ENCODE measurements at regions not wholly inside any gene's neighbourhood (a gene's known extent, or its start where the extent isn't known, plus 50 kb on each side); places are given as distances from the start of the nearest gene placed in this dataset.

DNA sequence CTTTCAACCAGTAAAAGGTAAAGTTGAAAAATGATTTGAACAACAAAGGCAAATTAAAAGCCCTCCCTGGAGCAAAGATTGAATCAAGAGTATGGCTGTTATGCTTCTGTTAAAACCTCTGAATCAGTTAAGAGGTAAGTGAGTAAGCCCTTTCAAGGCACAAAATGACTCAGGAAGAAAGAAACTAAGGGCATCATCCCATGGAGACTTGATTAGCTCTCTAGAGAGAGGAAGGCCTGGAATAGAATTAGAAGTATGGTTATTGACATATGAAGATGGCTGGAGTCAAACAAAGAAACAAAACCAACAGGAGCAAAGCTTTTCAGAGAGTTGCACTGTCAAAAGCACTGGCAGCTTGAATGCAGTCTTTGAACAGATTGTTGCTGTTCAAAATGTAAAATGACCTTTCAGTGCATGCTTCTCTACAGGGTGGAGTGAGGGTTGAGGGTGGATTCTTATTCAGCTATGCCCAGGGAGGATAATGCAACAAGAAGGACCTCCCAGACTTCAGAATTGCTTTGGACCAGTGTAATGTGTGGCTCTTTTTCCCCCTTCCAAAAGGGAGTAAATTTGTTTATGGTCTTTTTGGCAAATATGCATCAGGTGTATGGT, 365.5 kb downstream of the GBA3 start:
- Histone ChIP-seq H3K4me3 (no peak overlapping the region), H3K9me3 (no peaks in the 10 kb centered on the region), H3K27ac (no peak overlapping the region), H3K4me1 (no peaks in the 10 kb centered on the region), H3K27me3 (no peaks in the 10 kb centered on the region), H3K36me3 (no peaks in the 10 kb centered on the region)
- DNase-seq: no peak
- intact Hi-C loops (cut with DNase I): no loop called here
- TF ChIP-seq CTCF (IDR thresholded peaks at IDR 0.05): no peak
- no peak for ATAC-seq

- H3K4me1 ChIP-seq: no peaks in the 10 kb centered on the region
- no peak overlapping the region for H3K27ac ChIP-seq
- ATAC-seq (no peak), DNase-seq (no peak)
- no peaks in the 10 kb centered on the region for H3K36me3 ChIP-seq
- intact Hi-C loops (cut with DNase I): no loop called here
- no peak overlapping the region for H3K4me3 ChIP-seq
- no peaks in the 10 kb centered on the region for H3K9me3 ChIP-seq
- no peaks in the 10 kb centered on the region for H3K27me3 ChIP-seq
- no peak for TF ChIP-seq CTCF (IDR thresholded peaks at IDR 0.05)
Measured at GRCh38 chr4:23041501-23041900, 348.8 kb downstream of the GBA3 start.

GRCh38 chr4:23040539-23040938, 347.8 kb downstream of the GBA3 start:
- Histone ChIP-seq H3K36me3 (no peaks in the 10 kb centered on the region), H3K27me3 (no peaks in the 10 kb centered on the region), H3K9me3 (no peaks in the 10 kb centered on the region), H3K4me3 (no peak overlapping the region), H3K4me1 (no peaks in the 10 kb centered on the region), H3K27ac (no peak overlapping the region)
- DNase-seq (no peak), ATAC-seq (no peak)
- intact Hi-C loops (cut with DNase I): no loop called here
- TF ChIP-seq CTCF (IDR thresholded peaks at IDR 0.05): no peak

- no peaks in the 10 kb centered on the region for H3K36me3 ChIP-seq
- intact Hi-C loops (cut with DNase I): no loop called here
- no peak for TF ChIP-seq CTCF (IDR thresholded peaks at IDR 0.05)
- H3K27me3 ChIP-seq: no peaks in the 10 kb centered on the region
- ATAC-seq (no peak), DNase-seq (no peak)
- no peaks in the 10 kb centered on the region for H3K9me3 ChIP-seq
- H3K4me3 ChIP-seq: no peak overlapping the region
- no peaks in the 10 kb centered on the region for H3K4me1 ChIP-seq
- H3K27ac ChIP-seq: no peak overlapping the region
Measured at GRCh38 chr4:23039818-23040217, 347.1 kb downstream of the GBA3 start.

DNA sequence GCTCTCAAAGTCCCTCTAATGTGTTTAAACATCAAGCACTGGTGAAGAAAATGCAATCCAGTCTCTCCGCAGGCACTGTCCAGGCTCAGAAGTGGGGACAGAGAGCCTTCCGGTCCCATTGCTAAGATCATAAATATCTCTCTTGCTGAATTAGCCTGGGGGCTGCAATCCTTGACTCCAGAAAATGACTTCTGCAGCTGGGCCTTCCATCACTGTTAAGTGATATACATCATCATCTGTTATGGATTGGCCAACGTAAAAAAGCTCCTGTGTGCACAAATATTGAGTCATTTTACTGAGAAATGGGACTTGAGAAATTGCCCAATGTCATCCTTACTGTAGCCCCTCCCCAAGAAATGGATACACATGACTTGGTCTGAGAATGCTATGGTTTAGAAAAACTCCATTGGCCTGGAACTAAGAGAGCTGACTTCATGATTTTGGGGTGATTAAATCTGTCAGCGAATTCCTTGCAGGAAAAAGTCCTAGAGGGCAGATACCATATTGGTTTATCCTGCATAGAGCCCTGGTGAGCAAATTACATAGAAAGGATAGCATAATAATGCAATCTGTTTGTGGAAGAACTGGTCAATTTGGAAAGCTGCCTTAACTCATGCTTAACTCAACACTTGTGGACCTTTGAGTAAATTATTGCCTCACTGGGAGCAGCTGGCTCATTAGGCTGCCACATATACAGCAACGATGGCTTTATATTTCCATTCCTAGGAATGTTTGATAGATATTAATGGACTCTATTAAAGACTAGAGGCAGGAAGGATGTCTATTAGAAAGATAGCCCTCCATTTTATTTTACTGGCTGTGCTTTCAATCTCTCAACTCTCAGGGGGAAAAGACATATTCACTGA, 346.1 kb downstream of the GBA3 start:
- DNase-seq: no peak
- intact Hi-C loops (cut with DNase I): no loop called here
- no peak overlapping the region for H3K4me3 ChIP-seq
- no peaks in the 10 kb centered on the region for H3K27me3 ChIP-seq
- H3K36me3 ChIP-seq: no peaks in the 10 kb centered on the region
- TF ChIP-seq CTCF (IDR thresholded peaks at IDR 0.05): no peak
- ATAC-seq: no peak
- H3K9me3 ChIP-seq: no peaks in the 10 kb centered on the region
- no peaks in the 10 kb centered on the region for H3K4me1 ChIP-seq
- H3K27ac ChIP-seq: no peak overlapping the region
